ENCODE measurements at regions not wholly inside any gene's neighbourhood (a gene's known extent, or its start where the extent isn't known, plus 50 kb on each side); places are given as distances from the start of the nearest gene placed in this dataset.

DNA sequence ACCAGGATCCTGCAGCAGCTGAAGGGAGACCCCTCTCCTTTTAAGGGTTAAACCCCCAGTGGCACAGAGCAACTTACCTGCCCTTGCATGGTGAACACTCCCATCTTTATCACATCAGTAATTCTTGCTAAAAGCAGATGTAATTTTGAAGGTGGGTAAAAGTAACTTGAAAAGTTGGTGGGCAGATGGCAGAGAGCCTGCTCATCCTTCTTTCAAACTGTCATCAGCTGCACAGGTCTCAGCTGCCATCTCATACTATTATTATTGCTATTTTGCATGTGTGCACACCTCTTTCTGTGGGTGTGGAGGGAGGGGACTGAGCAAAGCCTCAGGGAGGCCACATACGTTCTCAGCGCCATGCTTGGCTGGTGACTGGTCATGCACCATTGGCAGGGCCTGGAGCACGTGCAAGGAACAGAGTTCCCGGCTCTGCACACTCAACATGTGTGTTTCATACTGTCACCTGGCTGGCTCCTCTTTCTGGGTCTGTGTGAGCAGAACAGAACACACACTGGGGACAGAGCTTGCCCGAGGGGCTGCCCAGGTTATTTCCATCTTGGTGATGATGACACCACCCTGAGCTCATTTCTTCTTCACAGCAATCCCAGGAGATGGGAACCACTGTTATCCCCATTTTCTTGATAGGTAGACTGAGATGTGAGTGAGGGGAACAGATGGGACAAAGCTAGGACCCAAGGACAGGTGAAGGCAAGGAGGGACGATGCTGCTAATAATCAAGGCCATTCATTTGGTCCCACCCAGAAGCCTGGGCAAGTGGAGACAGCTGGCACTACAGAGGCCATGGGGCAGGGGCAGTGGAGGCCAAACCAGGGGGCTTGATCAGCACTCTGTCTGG is 95.8 kb upstream of the KLF13 start:
- TF ChIP-seq, protein P1, sequence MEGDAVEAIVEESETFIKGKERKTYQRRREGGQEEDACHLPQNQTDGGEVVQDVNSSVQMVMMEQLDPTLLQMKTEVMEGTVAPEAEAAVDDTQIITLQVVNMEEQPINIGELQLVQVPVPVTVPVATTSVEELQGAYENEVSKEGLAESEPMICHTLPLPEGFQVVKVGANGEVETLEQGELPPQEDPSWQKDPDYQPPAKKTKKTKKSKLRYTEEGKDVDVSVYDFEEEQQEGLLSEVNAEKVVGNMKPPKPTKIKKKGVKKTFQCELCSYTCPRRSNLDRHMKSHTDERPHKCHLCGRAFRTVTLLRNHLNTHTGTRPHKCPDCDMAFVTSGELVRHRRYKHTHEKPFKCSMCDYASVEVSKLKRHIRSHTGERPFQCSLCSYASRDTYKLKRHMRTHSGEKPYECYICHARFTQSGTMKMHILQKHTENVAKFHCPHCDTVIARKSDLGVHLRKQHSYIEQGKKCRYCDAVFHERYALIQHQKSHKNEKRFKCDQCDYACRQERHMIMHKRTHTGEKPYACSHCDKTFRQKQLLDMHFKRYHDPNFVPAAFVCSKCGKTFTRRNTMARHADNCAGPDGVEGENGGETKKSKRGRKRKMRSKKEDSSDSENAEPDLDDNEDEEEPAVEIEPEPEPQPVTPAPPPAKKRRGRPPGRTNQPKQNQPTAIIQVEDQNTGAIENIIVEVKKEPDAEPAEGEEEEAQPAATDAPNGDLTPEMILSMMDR (IDR thresholded peaks at IDR 0.05): no peak
- TF ChIP-seq POLR2A (IDR thresholded peaks at IDR 0.05): no peak
